Chondrocyte (in vitro differentiated cells): ENCODE measurements at regions not wholly inside any gene's neighbourhood (a gene's known extent, or its start where the extent isn't known, plus 50 kb on each side); places are given as distances from the start of the nearest gene placed in this dataset.

Experiments used
- DNase-seq: peaks from one replicate; pipeline ENCODE4 v3.0.0; 2021; ENCODE audit warnings: mixed read lengths, low spot score
- H3K27ac Mint-ChIP-seq: one replicate; pipeline ENCODE4 v1.8.0; 2021; ENCODE audit warnings: mild to moderate bottlenecking, moderate library complexity, mixed read lengths; ENCODE audit not compliant: unreplicated experiment
- H3K27me3 Mint-ChIP-seq: 2 replicates; pipeline ENCODE4 v1.8.0; 2021; ENCODE audit warnings: low read depth, mixed read lengths
- H3K36me3 Mint-ChIP-seq: 2 replicates; pipeline ENCODE4 v1.8.0; 2021; ENCODE audit warnings: low read depth, mixed read lengths
- H3K4me1 Mint-ChIP-seq: 2 replicates; pipeline ENCODE4 v1.8.0; 2021; ENCODE audit warnings: low read depth, mild to moderate bottlenecking, mixed read lengths
- H3K4me3 Mint-ChIP-seq: one replicate; pipeline ENCODE4 v1.8.0; 2021; ENCODE audit warnings: mild to moderate bottlenecking, moderate library complexity, mixed read lengths; ENCODE audit not compliant: unreplicated experiment
- H3K9me3 Mint-ChIP-seq: 2 replicates; pipeline ENCODE4 v1.8.0; 2021; ENCODE audit warnings: low read depth, mixed read lengths
- TF ChIP-seq, protein P1 (sequence below): fragments of 200-600 bp; sonication (generic); IDR thresholded peaks from 2 replicates; pipeline ENCODE4 v1.5.0; 2021; ENCODE audit warnings: antibody characterized with exemption, mild to moderate bottlenecking, moderate library complexity

DNA sequence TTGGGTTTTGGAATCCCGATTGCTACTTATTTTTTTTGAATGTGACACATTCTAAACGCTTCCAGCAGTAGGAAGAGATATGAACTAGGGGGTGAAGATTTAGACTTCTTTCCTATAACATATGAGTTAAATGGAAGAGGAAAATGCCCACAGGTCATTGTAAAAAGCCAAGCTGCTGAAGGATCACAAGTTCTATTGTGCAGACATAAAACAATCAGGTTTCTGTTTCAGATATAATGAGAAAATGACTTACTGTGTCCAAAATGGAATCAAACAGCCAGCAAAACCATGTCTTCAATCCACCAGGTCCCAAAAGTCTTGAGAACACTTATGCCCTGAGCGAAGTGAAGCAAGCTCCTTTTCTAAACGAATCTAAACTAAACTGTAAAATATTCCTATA is 157.0 kb upstream of the SOX9 start:
- TF ChIP-seq, protein P1, sequence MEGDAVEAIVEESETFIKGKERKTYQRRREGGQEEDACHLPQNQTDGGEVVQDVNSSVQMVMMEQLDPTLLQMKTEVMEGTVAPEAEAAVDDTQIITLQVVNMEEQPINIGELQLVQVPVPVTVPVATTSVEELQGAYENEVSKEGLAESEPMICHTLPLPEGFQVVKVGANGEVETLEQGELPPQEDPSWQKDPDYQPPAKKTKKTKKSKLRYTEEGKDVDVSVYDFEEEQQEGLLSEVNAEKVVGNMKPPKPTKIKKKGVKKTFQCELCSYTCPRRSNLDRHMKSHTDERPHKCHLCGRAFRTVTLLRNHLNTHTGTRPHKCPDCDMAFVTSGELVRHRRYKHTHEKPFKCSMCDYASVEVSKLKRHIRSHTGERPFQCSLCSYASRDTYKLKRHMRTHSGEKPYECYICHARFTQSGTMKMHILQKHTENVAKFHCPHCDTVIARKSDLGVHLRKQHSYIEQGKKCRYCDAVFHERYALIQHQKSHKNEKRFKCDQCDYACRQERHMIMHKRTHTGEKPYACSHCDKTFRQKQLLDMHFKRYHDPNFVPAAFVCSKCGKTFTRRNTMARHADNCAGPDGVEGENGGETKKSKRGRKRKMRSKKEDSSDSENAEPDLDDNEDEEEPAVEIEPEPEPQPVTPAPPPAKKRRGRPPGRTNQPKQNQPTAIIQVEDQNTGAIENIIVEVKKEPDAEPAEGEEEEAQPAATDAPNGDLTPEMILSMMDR, result no peak
- Mint-ChIP-seq H3K27ac (no peak overlapping the region), H3K27me3 (no peaks in the 10 kb centered on the region), H3K4me1 (peaks cover 12% of the 10 kb centered on the region), H3K36me3 (no peaks in the 10 kb centered on the region), H3K4me3 (no peak overlapping the region), H3K9me3 (no peaks in the 10 kb centered on the region)
- DNase-seq, result no peak

DNA sequence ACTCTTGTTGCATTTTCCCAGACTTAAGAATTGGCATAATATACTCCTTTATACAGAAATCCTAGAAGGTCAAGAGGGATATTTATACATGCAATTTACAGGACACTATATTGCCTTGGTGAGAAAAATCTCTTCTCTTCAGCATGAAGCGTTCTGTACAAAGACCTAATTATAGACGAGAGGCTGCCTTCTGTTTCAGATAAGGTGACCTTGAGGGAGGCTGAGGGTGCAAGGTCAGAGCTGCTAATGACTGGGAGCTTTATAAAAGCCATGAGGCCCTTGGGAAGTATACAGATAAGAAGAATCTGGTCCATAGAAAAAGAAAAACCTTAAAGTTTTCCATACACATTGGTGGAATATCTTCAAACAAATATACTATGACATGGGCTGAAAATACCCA is 156.3 kb upstream of the SOX9 start:
- H3K4me3 Mint-ChIP-seq, result no peak overlapping the region
- DNase-seq, result no peak
- TF ChIP-seq, protein P1, result no peak
- no peaks in the 10 kb centered on the region for H3K27me3 Mint-ChIP-seq
- H3K9me3 Mint-ChIP-seq, result no peaks in the 10 kb centered on the region
- no peak overlapping the region for H3K27ac Mint-ChIP-seq
- H3K4me1 Mint-ChIP-seq, result peaks cover 12% of the 10 kb centered on the region
- H3K36me3 Mint-ChIP-seq, result no peaks in the 10 kb centered on the region

DNA sequence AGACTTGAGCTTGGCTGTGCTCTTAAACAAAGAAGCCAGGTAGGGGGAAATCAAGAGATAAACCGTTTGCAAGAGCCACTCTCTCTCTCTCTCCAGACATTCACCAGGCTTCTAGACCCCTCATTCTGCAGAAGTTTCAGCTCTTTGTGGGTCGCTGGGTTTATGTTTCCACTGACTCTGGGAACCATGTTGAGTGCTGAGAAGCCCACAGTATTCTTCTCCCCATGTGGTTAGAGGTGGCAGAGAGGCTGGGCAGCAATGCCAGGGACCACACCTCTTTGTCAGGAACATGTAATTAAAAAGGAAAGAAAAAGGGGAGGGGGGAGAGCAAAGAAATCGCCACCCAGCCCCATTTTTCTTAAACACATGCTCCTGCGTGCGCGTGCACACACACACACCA is 154.8 kb upstream of the SOX9 start:
- TF ChIP-seq, protein P1, result no peak
- peak overlapping the region; percentile 81 for H3K27ac Mint-ChIP-seq

DNA sequence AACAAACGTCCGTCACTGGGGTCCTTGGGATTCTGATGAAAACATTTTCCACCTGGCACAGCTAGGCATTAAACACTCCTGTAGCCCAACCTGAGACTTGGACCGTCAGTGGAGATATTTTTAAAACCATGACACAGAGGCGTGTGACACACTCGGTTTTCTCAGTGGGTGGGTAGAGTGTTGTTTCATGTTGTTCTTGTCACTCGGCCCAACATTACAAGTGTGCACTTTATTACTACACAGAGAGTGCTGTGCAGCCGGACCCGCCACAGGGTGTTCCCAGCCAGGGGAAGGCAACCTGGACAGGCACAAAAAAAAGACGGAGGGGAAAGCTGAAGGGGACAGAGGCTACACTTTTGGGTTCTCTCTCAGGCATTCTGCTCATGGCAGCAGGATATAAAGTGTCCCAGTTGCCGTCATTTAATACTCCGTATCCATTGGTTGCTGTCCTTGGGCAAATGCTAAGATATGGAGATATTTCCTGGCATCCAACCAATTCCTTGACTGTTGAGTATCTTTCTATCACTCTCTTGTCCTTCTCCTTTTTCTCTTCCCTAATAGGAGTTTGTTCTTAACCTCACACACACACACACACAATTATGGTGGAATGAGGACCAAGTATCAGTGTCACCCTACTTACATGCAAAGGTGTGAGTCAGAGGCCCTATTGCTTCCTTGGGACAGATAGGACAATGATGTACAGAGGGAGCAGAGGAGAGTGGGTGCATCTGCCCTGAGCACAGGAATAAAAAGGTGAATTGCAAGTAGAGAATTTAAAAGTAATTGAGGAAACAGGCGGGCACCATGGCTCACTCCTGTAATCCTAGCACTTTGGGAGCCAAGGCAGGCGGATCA is 154.1 kb upstream of the SOX9 start:
- Mint-ChIP-seq H3K9me3 (no peaks in the 10 kb centered on the region), H3K27ac (peak overlapping the region; percentile 77), H3K4me3 (no peak overlapping the region), H3K4me1 (peaks cover 12% of the 10 kb centered on the region), H3K27me3 (no peaks in the 10 kb centered on the region), H3K36me3 (no peaks in the 10 kb centered on the region)
- DNase-seq, result no peak
- TF ChIP-seq, protein P1, result no peak

More for the DNA sequence above, 154.8 kb upstream of the SOX9 start:
- Mint-ChIP-seq H3K36me3 (no peaks in the 10 kb centered on the region), H3K27me3 (no peaks in the 10 kb centered on the region), H3K9me3 (no peaks in the 10 kb centered on the region), H3K4me1 (peaks cover 12% of the 10 kb centered on the region), H3K4me3 (no peak overlapping the region)
- no peak for DNase-seq

DNA sequence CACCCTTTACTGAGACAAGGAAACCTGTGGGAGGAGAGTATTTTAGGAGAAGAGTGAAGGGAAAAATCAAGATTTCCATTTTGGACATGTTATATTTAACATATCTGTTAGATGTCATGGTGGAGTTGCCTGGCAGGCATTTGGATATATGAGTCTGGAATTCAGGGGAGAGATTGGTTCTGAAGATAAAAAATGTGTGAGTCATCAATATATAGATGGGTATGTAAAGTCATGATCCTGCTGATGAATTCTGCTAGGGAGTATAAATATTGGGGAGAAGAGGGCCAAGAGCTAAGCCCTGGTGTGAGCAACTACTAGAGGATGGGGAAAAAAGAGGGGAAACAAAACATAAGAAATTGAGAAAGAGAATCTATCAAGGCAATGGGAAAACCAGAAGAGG is 151.3 kb upstream of the SOX9 start:
- DNase-seq, result no peak
- TF ChIP-seq, protein P1, result no peak
- no peaks in the 10 kb centered on the region for H3K27me3 Mint-ChIP-seq
- no peak overlapping the region for H3K27ac Mint-ChIP-seq
- H3K4me1 Mint-ChIP-seq, result peaks cover 12% of the 10 kb centered on the region
- H3K4me3 Mint-ChIP-seq, result no peak overlapping the region
- no peaks in the 10 kb centered on the region for H3K9me3 Mint-ChIP-seq
- no peaks in the 10 kb centered on the region for H3K36me3 Mint-ChIP-seq
